ENCODE measurements at regions not wholly inside any gene's neighbourhood (a gene's known extent, or its start where the extent isn't known, plus 50 kb on each side); places are given as distances from the start of the nearest gene placed in this dataset.

- Histone ChIP-seq H3K36me3 (no peaks in the 10 kb centered on the region), H3K27me3 (peaks cover 0 to 3% of the 10 kb centered on the region in 2 donors), H3K4me3 (no peak overlapping the region), H3K4me1 (no peaks in the 10 kb centered on the region), H3K27ac (no peak overlapping the region), H3K9me3 (no peaks in the 10 kb centered on the region)
- intact Hi-C loops (cut with DNase I; ENCODE audit: low total_unique reads), result no loop called here
- TF ChIP-seq CTCF (IDR thresholded peaks at IDR 0.05), result no peak
- no peak for DNase-seq
These were observed 219.7 kb upstream of the SFSWAP start for GRCh38 chr12:131491155-131491554.

GRCh38 chr12:131491916-131492490 lies 218.9 kb upstream of the SFSWAP start:
- intact Hi-C loops (cut with DNase I; ENCODE audit: low total_unique reads), result no loop called here
- Histone ChIP-seq H3K4me1 (no peaks in the 10 kb centered on the region), H3K4me3 (no peak overlapping the region), H3K9me3 (no peaks in the 10 kb centered on the region), H3K27ac (no peak overlapping the region), H3K36me3 (no peaks in the 10 kb centered on the region), H3K27me3 (peaks cover 0 to 3% of the 10 kb centered on the region in 2 donors)
- no peak for DNase-seq
- no peak for TF ChIP-seq CTCF (IDR thresholded peaks at IDR 0.05)

DNA sequence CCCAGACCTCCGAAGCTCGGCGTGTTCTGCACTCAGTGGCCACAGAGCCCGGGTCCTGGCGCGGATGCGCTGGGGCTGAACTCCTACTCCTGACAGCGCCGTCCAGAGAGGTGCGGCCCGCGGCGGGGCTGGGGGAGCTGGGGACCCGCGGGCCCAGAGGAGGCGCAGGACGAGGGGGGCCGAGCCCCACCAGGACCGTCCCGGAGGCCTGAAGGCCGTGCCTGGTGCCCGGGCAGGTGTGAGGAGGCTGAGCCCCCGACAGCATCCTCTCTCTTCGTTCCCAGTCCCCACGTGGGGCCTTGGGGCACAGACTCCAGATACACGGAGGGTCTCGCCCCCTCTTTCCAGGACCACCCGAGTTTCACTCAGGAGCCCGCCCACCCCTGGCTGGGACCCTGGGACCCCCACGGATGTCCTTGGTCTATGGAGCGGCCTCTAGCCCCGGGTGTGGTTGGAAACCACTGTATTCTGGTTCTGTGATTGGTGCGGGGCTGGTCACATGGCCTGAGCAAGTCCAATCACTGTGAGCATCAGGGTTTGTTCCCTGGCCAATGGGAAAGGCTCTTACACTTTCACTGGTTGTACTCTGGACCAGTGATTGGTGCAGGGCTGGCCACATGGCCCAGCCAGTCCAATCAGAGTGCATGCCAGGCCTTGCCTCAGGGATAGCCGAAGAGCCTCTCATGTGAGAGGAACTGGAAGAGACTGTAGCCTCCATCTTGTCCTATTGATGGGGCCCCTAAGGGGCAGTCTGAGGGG lies 217.6 kb upstream of the SFSWAP start:
- TF ChIP-seq CTCF (IDR thresholded peaks at IDR 0.05), result no peak
- Histone ChIP-seq H3K4me3 (no peak overlapping the region), H3K27me3 (peaks cover 0 to 3% of the 10 kb centered on the region in 2 donors), H3K27ac (no peak overlapping the region), H3K9me3 (no peaks in the 10 kb centered on the region), H3K4me1 (no peaks in the 10 kb centered on the region), H3K36me3 (no peaks in the 10 kb centered on the region)
- intact Hi-C loops (cut with DNase I; ENCODE audit: low total_unique reads), result no loop called here
- no peak for DNase-seq

GRCh38 chr12:131494216-131494615 lies 216.7 kb upstream of the SFSWAP start:
- no peak overlapping the region for H3K27ac ChIP-seq
- H3K4me3 ChIP-seq, result no peak overlapping the region
- no peaks in the 10 kb centered on the region for H3K9me3 ChIP-seq
- H3K27me3 ChIP-seq, result peaks cover 0 to 3% of the 10 kb centered on the region in 2 donors
- DNase-seq, result no peak
- no peak for TF ChIP-seq CTCF (IDR thresholded peaks at IDR 0.05)
- H3K4me1 ChIP-seq, result no peaks in the 10 kb centered on the region
- H3K36me3 ChIP-seq, result no peaks in the 10 kb centered on the region
- intact Hi-C loops (cut with DNase I; ENCODE audit: low total_unique reads), result no loop called here

DNA sequence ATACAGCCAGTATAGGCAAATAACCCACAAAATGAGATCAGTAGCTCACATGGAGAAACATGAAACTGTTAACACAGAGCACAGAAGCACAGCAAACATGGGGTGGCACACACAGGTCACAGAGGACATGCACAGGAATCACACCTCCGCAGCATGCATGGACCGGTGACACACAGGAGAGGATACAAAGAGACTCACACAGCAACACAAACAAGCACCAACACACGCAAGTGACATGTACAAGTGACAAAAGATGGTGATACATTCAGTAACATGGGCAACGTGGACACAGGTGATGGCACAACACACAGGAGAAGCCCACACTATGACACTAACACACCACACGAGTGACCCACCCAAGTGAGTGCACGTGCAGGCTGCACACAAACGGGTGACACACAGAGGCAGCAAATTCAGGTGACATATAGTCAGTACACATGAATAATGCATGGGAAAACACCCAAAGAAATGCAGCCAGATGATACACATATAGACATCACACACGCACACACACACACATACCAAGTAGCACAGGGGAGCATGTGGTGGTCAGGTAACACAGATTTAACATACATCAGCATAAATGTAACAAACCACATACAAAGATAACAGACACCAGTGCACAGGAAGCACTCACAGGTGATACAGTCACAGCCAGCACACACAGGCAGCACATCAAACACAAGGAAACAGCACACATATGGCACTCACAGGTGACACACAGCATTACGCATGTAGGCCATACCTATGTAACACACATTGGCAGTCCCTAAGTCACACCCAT lies 216.0 kb upstream of the SFSWAP start:
- no peaks in the 10 kb centered on the region for H3K9me3 ChIP-seq
- no peak for DNase-seq
- no peak overlapping the region for H3K4me3 ChIP-seq
- intact Hi-C loops (cut with DNase I; ENCODE audit: low total_unique reads), result no loop called here
- H3K27ac ChIP-seq, result no peak overlapping the region
- no peak for TF ChIP-seq CTCF (IDR thresholded peaks at IDR 0.05)
- no peaks in the 10 kb centered on the region for H3K4me1 ChIP-seq
- no peaks in the 10 kb centered on the region for H3K36me3 ChIP-seq
- peaks cover 0 to 3% of the 10 kb centered on the region in 2 donors for H3K27me3 ChIP-seq
